ENCODE measurements at regions not wholly inside any gene's neighbourhood (a gene's known extent, or its start where the extent isn't known, plus 50 kb on each side); places are given as distances from the start of the nearest gene placed in this dataset.

DNA sequence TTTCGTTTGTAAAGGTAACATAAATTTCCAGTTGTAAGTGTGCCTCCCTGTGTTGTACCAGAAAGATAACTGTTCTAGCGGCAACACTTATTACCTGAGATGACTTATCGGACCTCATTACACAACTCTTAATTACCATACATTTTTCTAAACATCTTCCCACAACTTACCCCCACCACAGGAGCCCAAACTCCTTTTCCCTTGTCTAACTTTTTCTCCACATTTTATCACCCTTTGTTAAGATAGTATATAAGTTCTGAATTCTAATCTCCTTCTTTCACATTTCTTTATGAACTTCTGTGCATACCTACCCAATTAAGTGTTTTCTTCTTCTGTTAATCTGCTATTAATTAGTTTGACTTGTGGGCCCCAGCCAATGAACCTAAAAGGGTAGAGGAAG is 143.7 kb upstream of the CAMK1G start:
- DNase-seq, result no peak
- no peaks in the 10 kb centered on the region for H3F3A ChIP-seq (ENCODE audit: insufficient read depth)
- TF ChIP-seq EZH2 (IDR thresholded peaks at IDR 0.05; ENCODE audit: insufficient read depth, poor library complexity, severe bottlenecking) (no peak), EZH2phosphoT487 (IDR thresholded peaks at IDR 0.05; ENCODE audit: insufficient read depth, low read depth) (no peak)
- in situ Hi-C loops (cut with MboI), result loop anchor here (25.0 kb wide), 1 partner anchor 228 kb away; no protein-coding TSS in a partner anchor
- no peak overlapping the region for H3K4me3 ChIP-seq
- H3K4me2 ChIP-seq (ENCODE audit: unreplicated experiment), result no peak overlapping the region
- no peaks in the 10 kb centered on the region for H3K36me3 ChIP-seq (ENCODE audit: low read depth)
- no peaks in the 10 kb centered on the region for H3K9me2 ChIP-seq (ENCODE audit: insufficient read depth)
- H4K20me1 ChIP-seq (ENCODE audit: insufficient read depth), result no peaks in the 10 kb centered on the region
- H3K9me3 ChIP-seq (ENCODE audit: low read depth), result no peaks in the 10 kb centered on the region
- no peak overlapping the region for H3K9ac ChIP-seq
- 86 to 91% methylated on average over 3 of the region's 3 CpGs for WGBS, 2 experiments (ENCODE audit: low coverage in 1 of 2, low lambda C conversion rate in 2 of 2, missing lambda C conversion rate in 2 of 2)
- no peak overlapping the region for H2AFZ ChIP-seq
- H3K27ac ChIP-seq, result no peak overlapping the region
- H3K79me2 ChIP-seq (ENCODE audit: insufficient read depth), result no peaks in the 10 kb centered on the region
- no peaks in the 10 kb centered on the region for H3K4me1 ChIP-seq (ENCODE audit: insufficient read depth)
- H3K27me3 ChIP-seq (replicated peaks; ENCODE audit: insufficient read depth), result no peaks in the 10 kb centered on the region; the same call in 1 of the 2 replicates

DNA sequence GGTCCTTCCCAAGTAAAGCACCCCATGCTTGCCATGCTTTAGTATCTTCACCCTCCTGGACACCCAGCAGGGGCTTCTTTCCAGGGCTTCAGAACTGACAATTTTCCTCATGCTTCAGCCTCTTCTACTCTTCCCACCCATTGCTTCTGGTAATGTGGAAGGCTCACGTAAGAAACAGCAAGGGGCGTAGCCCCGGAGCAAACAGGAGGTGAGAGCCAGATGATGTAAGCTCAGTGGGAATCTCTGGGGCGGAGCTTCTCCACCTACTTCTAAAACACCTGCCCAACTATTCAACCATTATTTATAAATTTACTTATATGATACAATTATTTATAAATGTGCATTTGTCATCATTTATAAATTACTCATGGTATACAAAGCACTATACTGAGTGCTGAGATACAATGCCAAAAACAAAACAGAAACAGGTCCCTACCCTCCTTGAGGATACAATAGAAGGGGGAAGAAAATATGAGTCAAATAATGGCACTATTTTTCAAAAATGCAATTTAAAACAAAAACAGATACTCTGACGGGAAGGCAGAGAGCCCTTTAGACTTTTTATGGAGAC is 140.1 kb upstream of the CAMK1G start:
- Histone ChIP-seq H4K20me1 (ENCODE audit: insufficient read depth) (no peaks in the 10 kb centered on the region), H3K9ac (no peak overlapping the region), H3K9me2 (ENCODE audit: insufficient read depth) (no peaks in the 10 kb centered on the region), H3K4me1 (ENCODE audit: insufficient read depth) (no peaks in the 10 kb centered on the region), H3K27me3 (replicated peaks; ENCODE audit: insufficient read depth) (no peaks in the 10 kb centered on the region; the same call in 1 of the 2 replicates), H3K27ac (no peak overlapping the region), H3F3A (ENCODE audit: insufficient read depth) (no peaks in the 10 kb centered on the region), H3K4me2 (ENCODE audit: unreplicated experiment) (no peak overlapping the region), H3K79me2 (ENCODE audit: insufficient read depth) (no peaks in the 10 kb centered on the region), H3K4me3 (no peak overlapping the region), H3K36me3 (ENCODE audit: low read depth) (no peaks in the 10 kb centered on the region), H3K9me3 (ENCODE audit: low read depth) (no peaks in the 10 kb centered on the region), H2AFZ (no peak overlapping the region)
- no peak for DNase-seq
- 13% methylated on average over 5 of the region's 5 CpGs for WGBS, 2 experiments (ENCODE audit: low coverage in 1 of 2, low lambda C conversion rate in 2 of 2, missing lambda C conversion rate in 2 of 2)
- in situ Hi-C loops (cut with MboI), result loop anchor here (25.0 kb wide), 1 partner anchor 231 kb away; no protein-coding TSS in a partner anchor
- TF ChIP-seq EZH2phosphoT487 (IDR thresholded peaks at IDR 0.05; ENCODE audit: insufficient read depth, low read depth) (no peak), EZH2 (IDR thresholded peaks at IDR 0.05; ENCODE audit: insufficient read depth, poor library complexity, severe bottlenecking) (no peak)

- H3K4me3 ChIP-seq, result no peak overlapping the region
- H3K79me2 ChIP-seq (ENCODE audit: insufficient read depth), result no peaks in the 10 kb centered on the region
- no peak overlapping the region for H3K9ac ChIP-seq
- in situ Hi-C loops (cut with MboI), result loop anchor here (25.0 kb wide), 1 partner anchor 232 kb away; no protein-coding TSS in a partner anchor
- no peaks in the 10 kb centered on the region for H3K9me2 ChIP-seq (ENCODE audit: insufficient read depth)
- no peaks in the 10 kb centered on the region for H3F3A ChIP-seq (ENCODE audit: insufficient read depth)
- no peaks in the 10 kb centered on the region for H3K36me3 ChIP-seq (ENCODE audit: low read depth)
- no peaks in the 10 kb centered on the region; the same call in 1 of the 2 replicates for H3K27me3 ChIP-seq (replicated peaks; ENCODE audit: insufficient read depth)
- H2AFZ ChIP-seq, result no peak overlapping the region
- no peak for TF ChIP-seq EZH2phosphoT487 (IDR thresholded peaks at IDR 0.05; ENCODE audit: insufficient read depth, low read depth)
- no peak for TF ChIP-seq EZH2 (IDR thresholded peaks at IDR 0.05; ENCODE audit: insufficient read depth, poor library complexity, severe bottlenecking)
- no peak overlapping the region for H3K4me2 ChIP-seq (ENCODE audit: unreplicated experiment)
- H3K4me1 ChIP-seq (ENCODE audit: insufficient read depth), result no peaks in the 10 kb centered on the region
- no peaks in the 10 kb centered on the region for H4K20me1 ChIP-seq (ENCODE audit: insufficient read depth)
- H3K9me3 ChIP-seq (ENCODE audit: low read depth), result no peaks in the 10 kb centered on the region
- WGBS, 2 experiments (ENCODE audit: low coverage in 1 of 2, low lambda C conversion rate in 2 of 2, missing lambda C conversion rate in 2 of 2), result 4 to 9% methylated on average over 3 of the region's 3 CpGs
- H3K27ac ChIP-seq, result no peak overlapping the region
- peak; percentile 23 for DNase-seq
Measured at GRCh38 chr1:209443975-209444651, 139.4 kb upstream of the CAMK1G start.

GRCh38 chr1:209444961-209445360 is 138.6 kb upstream of the CAMK1G start:
- DNase-seq, result no peak
- no peaks in the 10 kb centered on the region for H3K36me3 ChIP-seq (ENCODE audit: low read depth)

More at GRCh38 chr1:209444961-209445360, 138.6 kb upstream of the CAMK1G start:
- no peaks in the 10 kb centered on the region for H3K9me3 ChIP-seq (ENCODE audit: low read depth)
- no peaks in the 10 kb centered on the region for H3K79me2 ChIP-seq (ENCODE audit: insufficient read depth)
- H3K4me1 ChIP-seq (ENCODE audit: insufficient read depth), result no peaks in the 10 kb centered on the region
- no peak overlapping the region for H3K9ac ChIP-seq
- H3F3A ChIP-seq (ENCODE audit: insufficient read depth), result no peaks in the 10 kb centered on the region
- no peak overlapping the region for H3K27ac ChIP-seq
- H3K4me3 ChIP-seq, result no peak overlapping the region
- H3K9me2 ChIP-seq (ENCODE audit: insufficient read depth), result no peaks in the 10 kb centered on the region
- in situ Hi-C loops (cut with MboI), result loop anchor here (25.0 kb wide), 1 partner anchor 233 kb away; no protein-coding TSS in a partner anchor
- H3K27me3 ChIP-seq (replicated peaks; ENCODE audit: insufficient read depth), result no peaks in the 10 kb centered on the region; the same call in 1 of the 2 replicates
- H4K20me1 ChIP-seq (ENCODE audit: insufficient read depth), result no peaks in the 10 kb centered on the region
- TF ChIP-seq EZH2 (IDR thresholded peaks at IDR 0.05; ENCODE audit: insufficient read depth, poor library complexity, severe bottlenecking), result no peak
- TF ChIP-seq EZH2phosphoT487 (IDR thresholded peaks at IDR 0.05; ENCODE audit: insufficient read depth, low read depth), result no peak
- no peak overlapping the region for H3K4me2 ChIP-seq (ENCODE audit: unreplicated experiment)
- no peak overlapping the region for H2AFZ ChIP-seq
- WGBS, 2 experiments (ENCODE audit: low coverage in 1 of 2, low lambda C conversion rate in 2 of 2, missing lambda C conversion rate in 2 of 2), result 58 to 79% methylated on average over 3 of the region's 3 CpGs
